A673 (cell line): ENCODE measurements at regions not wholly inside any gene's neighbourhood (a gene's known extent, or its start where the extent isn't known, plus 50 kb on each side); places are given as distances from the start of the nearest gene placed in this dataset.

Experiments used
- BruUV-seq: library from RNA; stranded (reverse); fragments of 400-500 nt; replicated peaks from 2 replicates; lab custom pipeline; 2021; lab: Mats Ljungman, UMichigan
- CTCF ChIA-PET: fragments of 300-600 bp; sonication (Branson Sonifier 250); formaldehyde crosslinking; loops from one replicate; lab custom pipeline; 2022; ENCODE audit warnings: antibody characterized with exemption; lab: Charles Lee
- POLR2A ChIA-PET: fragments of 300-600 bp; sonication (Branson Sonifier 250); formaldehyde crosslinking; loops from one replicate; lab custom pipeline; 2022; ENCODE audit warnings: antibody characterized with exemption; ENCODE audit not compliant: low non-redundant PET; lab: Charles Lee
- DNase-seq: peaks from one replicate; pipeline ENCODE4 v3.0.0-alpha.2; 2015; ENCODE audit warnings: low spot score
- H3K27ac ChIP-seq: fragments of 200-600 bp; sonication (generic); 2 replicates; pipeline ENCODE4 v1.5.1; 2016; ENCODE audit warnings: mixed run types, low read depth, mild to moderate bottlenecking, mixed read lengths, antibody characterized with exemption, low read length; ENCODE audit not compliant: poor library complexity, severe bottlenecking
- H3K27me3 ChIP-seq: fragments of 200-600 bp; sonication (generic); replicated peaks from 2 replicates; pipeline ENCODE4 v1.6.1; 2017; ENCODE audit warnings: mixed run types, low read depth, mild to moderate bottlenecking, mixed read lengths, antibody characterized with exemption, low read length; ENCODE audit not compliant: insufficient read depth, poor library complexity
- H3K36me3 ChIP-seq: fragments of 200-600 bp; sonication (generic); 2 replicates; pipeline ENCODE4 v1.6.1; 2016; ENCODE audit warnings: mixed run types, mild to moderate bottlenecking, mixed read lengths, antibody characterized with exemption, low read length; ENCODE audit not compliant: insufficient read depth, poor library complexity, severe bottlenecking
- H3K4me1 ChIP-seq: fragments of 200-600 bp; sonication (generic); 2 replicates; pipeline ENCODE4 v1.6.1; 2017; ENCODE audit warnings: mixed run types, mild to moderate bottlenecking, mixed read lengths, antibody characterized with exemption, low read length; ENCODE audit not compliant: insufficient read depth, poor library complexity, severe bottlenecking
- H3K4me3 ChIP-seq: fragments of 200-600 bp; sonication (generic); 2 replicates; pipeline ENCODE4 v1.5.1; 2016; ENCODE audit warnings: low read depth, mixed run types, mild to moderate bottlenecking, mixed read lengths, low read length; ENCODE audit not compliant: poor library complexity, severe bottlenecking
- H3K9me3 ChIP-seq: fragments of 200-600 bp; sonication (generic); 2 replicates; pipeline ENCODE4 v1.6.1; 2016; ENCODE audit warnings: mixed run types, low read depth, mild to moderate bottlenecking, mixed read lengths, antibody characterized with exemption, low read length; ENCODE audit not compliant: poor library complexity, severe bottlenecking
- CTCF ChIP-seq: fragments of 300-800, 200-600 bp; sonication (generic); conservative IDR thresholded peaks from 2 replicates; pipeline ENCODE4 v1.5.1; 2017; ENCODE audit warnings: low read depth, mild to moderate bottlenecking, antibody characterized with exemption, low read length, moderate library complexity, mixed read lengths
- EZH2 ChIP-seq: fragments of 200-600 bp; sonication (generic); IDR thresholded peaks from 2 replicates; pipeline ENCODE4 v1.6.1; 2017; ENCODE audit warnings: borderline replicate concordance, low read depth, mild to moderate bottlenecking, mixed read lengths, antibody characterized with exemption, low read length; ENCODE audit not compliant: poor library complexity, severe bottlenecking
- intact Hi-C: fragments of 100-400 bp; cut with micrococcal nuclease; formaldehyde crosslinking; loops from one replicate; pipeline ENCODE4 v1.10.0; 2022; ENCODE audit not compliant: unreplicated experiment

GRCh38 chr5:135741040-135741439 is 93.4 kb upstream of the SLC25A48 start:
- no TSS peak for BruUV-seq
- Histone ChIP-seq H3K4me3 (no peak overlapping the region), H3K9me3 (no peaks in the 10 kb centered on the region), H3K36me3 (no peaks in the 10 kb centered on the region), H3K27me3 (no peaks in the 10 kb centered on the region), H3K27ac (no peak overlapping the region), H3K4me1 (no peaks in the 10 kb centered on the region)
- ChIA-PET POLR2A (no interaction called here), CTCF (no interaction called here)
- DNase-seq: no peak
- intact Hi-C loops: loop anchor here (5.0 kb wide), 1 partner anchor 91 kb away; the partner anchor contains the start of gene SLC25A48
- TF ChIP-seq EZH2 (no peak), CTCF (no peak)

DNA sequence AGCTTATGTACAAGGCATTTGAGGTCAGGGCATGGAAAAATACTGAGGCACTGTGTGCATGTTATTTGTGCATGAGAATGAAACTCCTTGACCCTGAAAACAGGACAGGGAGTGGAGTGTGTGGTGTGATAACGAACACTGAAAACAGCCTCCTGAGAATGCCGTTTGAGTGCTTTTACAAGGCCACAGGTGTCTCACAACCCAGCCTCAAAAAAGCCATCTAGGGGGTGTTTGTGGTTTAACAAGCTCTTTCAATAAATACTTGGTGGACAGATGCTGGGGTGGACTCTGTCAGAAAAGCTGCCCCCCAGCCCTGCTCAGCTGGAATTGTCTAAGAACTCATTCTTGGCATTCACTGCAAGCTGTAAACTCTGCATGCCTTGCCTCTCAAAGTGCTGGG is 94.0 kb upstream of the SLC25A48 start:
- intact Hi-C loops: loop anchor here (5.0 kb wide), 1 partner anchor 92 kb away; the partner anchor contains the start of gene SLC25A48
- CTCF ChIA-PET: no interaction called here
- H3K4me3 ChIP-seq: no peak overlapping the region
- no TSS peak for BruUV-seq
- H3K9me3 ChIP-seq: no peaks in the 10 kb centered on the region
- DNase-seq: no peak
- no peak overlapping the region for H3K27ac ChIP-seq
- POLR2A ChIA-PET: no interaction called here
- no peaks in the 10 kb centered on the region for H3K4me1 ChIP-seq
- H3K36me3 ChIP-seq: no peaks in the 10 kb centered on the region
- TF ChIP-seq CTCF (no peak), EZH2 (no peak)
- H3K27me3 ChIP-seq: no peaks in the 10 kb centered on the region

DNA sequence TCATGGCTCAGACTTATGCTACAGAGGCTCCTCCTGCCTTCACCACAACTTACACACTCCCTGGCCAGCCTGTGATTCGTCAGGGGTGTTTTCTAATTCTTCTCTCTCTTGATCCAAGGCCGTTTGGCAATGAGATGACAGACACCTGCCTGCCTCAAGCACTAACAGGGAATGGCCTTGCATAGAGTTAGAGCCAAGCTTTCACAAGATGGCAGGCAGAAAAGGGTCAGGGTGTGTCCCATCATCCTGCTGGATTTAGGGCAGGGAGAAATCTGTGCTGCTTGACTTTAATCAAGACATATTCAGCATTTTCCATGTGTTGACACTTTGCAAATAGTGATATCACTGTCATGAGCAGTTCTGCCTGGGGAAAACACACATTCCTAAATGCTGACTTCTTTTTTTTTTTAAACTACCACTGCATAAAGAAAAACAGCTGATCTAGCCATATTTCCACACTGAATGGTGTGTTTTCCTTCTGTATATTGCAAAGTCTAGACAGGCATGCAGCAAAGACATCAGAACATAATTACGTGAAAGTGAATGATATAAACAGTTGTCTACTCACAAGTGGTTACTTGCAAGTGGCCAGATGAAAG is 95.0 kb upstream of the SLC25A48 start:
- no peaks in the 10 kb centered on the region for H3K36me3 ChIP-seq
- H3K9me3 ChIP-seq: no peaks in the 10 kb centered on the region
- POLR2A ChIA-PET: no interaction called here
- intact Hi-C loops: no loop called here
- TF ChIP-seq EZH2 (no peak), CTCF (no peak)
- DNase-seq: no peak
- no peak overlapping the region for H3K27ac ChIP-seq
- H3K27me3 ChIP-seq: no peaks in the 10 kb centered on the region
- BruUV-seq: no TSS peak
- CTCF ChIA-PET: no interaction called here
- no peaks in the 10 kb centered on the region for H3K4me1 ChIP-seq
- H3K4me3 ChIP-seq: no peak overlapping the region
